LNCaP clone FGC (cell line): ENCODE measurements at regions not wholly inside any gene's neighbourhood (a gene's known extent, or its start where the extent isn't known, plus 50 kb on each side); places are given as distances from the start of the nearest gene placed in this dataset.

Source experiments
- DNase-seq: peaks from one replicate; pipeline ENCODE4 v3.0.0-alpha.2; 2011; ENCODE audit warnings: low read depth
- H3K4me3 ChIP-seq: 2 replicates; pipeline ENCODE4 v1.5.1; 2011; ENCODE audit warnings: mild to moderate bottlenecking, low read depth, low read length, control low read depth
- TF ChIP-seq, protein P1 (sequence below): IDR thresholded peaks from 2 replicates; pipeline ENCODE4 v1.5.1; 2012; ENCODE audit warnings: mild to moderate bottlenecking; ENCODE audit not compliant: control insufficient read depth, insufficient read depth; ENCODE audit errors: extremely low read depth

GRCh38 chr1:181356505-181357340, 126.6 kb upstream of the CACNA1E start:
- no peak overlapping the region for H3K4me3 ChIP-seq
- TF ChIP-seq, protein P1, sequence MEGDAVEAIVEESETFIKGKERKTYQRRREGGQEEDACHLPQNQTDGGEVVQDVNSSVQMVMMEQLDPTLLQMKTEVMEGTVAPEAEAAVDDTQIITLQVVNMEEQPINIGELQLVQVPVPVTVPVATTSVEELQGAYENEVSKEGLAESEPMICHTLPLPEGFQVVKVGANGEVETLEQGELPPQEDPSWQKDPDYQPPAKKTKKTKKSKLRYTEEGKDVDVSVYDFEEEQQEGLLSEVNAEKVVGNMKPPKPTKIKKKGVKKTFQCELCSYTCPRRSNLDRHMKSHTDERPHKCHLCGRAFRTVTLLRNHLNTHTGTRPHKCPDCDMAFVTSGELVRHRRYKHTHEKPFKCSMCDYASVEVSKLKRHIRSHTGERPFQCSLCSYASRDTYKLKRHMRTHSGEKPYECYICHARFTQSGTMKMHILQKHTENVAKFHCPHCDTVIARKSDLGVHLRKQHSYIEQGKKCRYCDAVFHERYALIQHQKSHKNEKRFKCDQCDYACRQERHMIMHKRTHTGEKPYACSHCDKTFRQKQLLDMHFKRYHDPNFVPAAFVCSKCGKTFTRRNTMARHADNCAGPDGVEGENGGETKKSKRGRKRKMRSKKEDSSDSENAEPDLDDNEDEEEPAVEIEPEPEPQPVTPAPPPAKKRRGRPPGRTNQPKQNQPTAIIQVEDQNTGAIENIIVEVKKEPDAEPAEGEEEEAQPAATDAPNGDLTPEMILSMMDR = no peak
- no peak for DNase-seq

DNA sequence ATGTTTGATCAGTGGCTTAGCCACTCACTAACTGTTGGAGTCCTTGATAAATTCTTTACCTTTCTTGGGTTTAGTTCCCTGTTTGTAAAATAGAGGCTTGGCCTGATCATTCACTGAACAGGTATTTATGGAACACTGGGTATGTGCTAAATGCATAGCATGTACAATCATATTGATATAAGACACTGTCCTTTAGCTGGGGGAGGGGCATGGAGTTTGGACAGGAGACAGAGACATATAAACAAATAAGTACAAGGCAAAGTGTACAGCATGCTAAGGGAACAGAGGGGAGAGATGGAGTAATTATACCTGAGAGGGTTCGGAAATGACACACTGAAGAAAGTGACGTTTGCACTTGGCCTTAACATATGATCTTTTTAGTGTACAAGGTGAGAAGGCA, 124.3 kb upstream of the CACNA1E start:
- H3K4me3 ChIP-seq = no peak overlapping the region
- TF ChIP-seq, protein P1 = no peak
- DNase-seq = peak; percentile 97

DNA sequence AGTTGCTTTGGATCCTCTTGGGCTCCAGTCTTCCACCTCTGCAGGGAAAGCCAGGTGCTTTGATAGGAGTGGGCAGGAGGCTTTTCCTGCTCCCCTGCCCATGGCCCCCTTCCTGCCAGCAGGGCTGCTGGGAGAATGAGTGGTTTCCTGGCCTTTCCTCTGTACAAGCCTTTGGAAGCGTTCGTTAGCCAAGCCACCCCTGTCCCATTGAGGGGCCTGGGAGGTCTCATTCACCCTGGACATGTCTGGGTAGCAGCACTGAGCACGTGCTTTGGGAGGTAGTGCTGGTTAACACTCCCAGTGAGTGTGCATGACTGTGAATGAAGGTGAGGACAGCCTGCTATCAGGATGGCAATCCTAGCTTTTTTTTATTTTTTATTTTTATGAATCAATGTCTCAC, 118.5 kb upstream of the CACNA1E start:
- no peak overlapping the region for H3K4me3 ChIP-seq
- no peak for DNase-seq
- TF ChIP-seq, protein P1 = no peak

GRCh38 chr1:181366910-181367309, 116.4 kb upstream of the CACNA1E start:
- no peak overlapping the region for H3K4me3 ChIP-seq
- DNase-seq = no peak
- TF ChIP-seq, protein P1 = no peak

DNA sequence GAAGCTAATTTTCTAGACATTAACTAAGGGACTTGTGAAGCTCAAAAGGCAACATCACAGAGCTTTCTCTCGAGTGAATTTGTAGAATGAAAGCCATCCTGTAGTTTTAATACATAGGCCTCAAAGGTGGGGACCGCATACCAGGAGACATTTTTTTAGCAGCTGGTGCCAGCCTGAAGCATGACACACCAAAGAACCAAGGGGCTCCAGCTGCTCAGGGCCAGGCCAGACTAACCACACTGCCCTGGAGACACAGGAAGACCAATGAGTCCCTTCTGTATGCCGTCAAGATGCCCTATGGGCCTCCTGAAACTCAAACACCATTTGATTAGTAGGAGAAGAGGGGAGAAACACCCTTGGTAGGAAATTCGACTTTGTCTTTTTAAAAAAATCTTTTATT, 113.9 kb upstream of the CACNA1E start:
- no peak overlapping the region for H3K4me3 ChIP-seq
- TF ChIP-seq, protein P1 = no peak
- DNase-seq = no peak

GRCh38 chr1:181383695-181384094, 99.6 kb upstream of the CACNA1E start:
- DNase-seq = no peak
- no peak overlapping the region for H3K4me3 ChIP-seq
- TF ChIP-seq, protein P1 = no peak

DNA sequence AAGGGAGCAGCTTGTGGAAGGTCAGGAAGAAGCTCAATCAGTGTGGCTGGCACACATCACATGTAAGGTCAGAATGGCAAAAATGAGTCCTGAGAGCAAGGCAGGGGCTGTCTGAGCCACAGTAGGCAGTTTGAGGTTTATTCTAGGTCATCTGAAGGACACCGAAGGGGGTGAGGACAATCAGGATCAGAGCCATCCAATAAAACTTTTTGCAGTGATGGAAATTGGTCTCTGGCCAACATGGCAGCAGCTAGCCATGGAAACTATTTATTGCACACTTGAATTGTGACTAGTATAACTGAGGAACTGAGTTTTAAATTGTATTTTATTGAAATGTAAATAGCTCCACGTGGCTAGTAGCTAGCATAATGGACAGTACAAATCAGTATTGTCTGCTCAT, 97.0 kb upstream of the CACNA1E start:
- TF ChIP-seq, protein P1 = no peak
- DNase-seq = peak; percentile 21
- H3K4me3 ChIP-seq = no peak overlapping the region
